Adrenal gland (tissue), 5 donors: ENCODE measurements at regions not wholly inside any gene's neighbourhood (a gene's known extent, or its start where the extent isn't known, plus 50 kb on each side); places are given as distances from the start of the nearest gene placed in this dataset.

Experiments
- CTCF ChIP-seq, 6 experiments: fragments of 450-650 bp in 4 of 6; fragments of 200-600 bp in 2 of 6; sonication (generic) in 1 of 6; IDR thresholded peaks; 1 replicate in 5 of 6; 2 replicates in 1 of 6; pipeline versions ENCODE4 v1.5.1 to v1.8.0; 2016 to 2021; ENCODE audit warnings: antibody characterized with exemption in 6 of 6, mild to moderate bottlenecking in 2 of 6, moderate library complexity in 1 of 6
- POLR2A ChIP-seq, 2 donors: fragments of 450-650 bp; IDR thresholded peaks; one replicate each; pipeline ENCODE4 v1.6.1; 2017; ENCODE audit warnings: antibody characterized with exemption in 2 of 2, mild to moderate bottlenecking in 2 of 2, moderate library complexity in 1 of 2
- donor health status: DM: no; HTN: no; CAD: no.

- TF ChIP-seq CTCF (IDR thresholded peaks at IDR 0.05) (no peak), POLR2A (IDR thresholded peaks at IDR 0.05) (no peak)
Observed at GRCh38 chr15:81856634-81857026, 189.2 kb downstream of the MEX3B start.
